GM13976 (cell line): ENCODE measurements at regions not wholly inside any gene's neighbourhood (a gene's known extent, or its start where the extent isn't known, plus 50 kb on each side); places are given as distances from the start of the nearest gene placed in this dataset.
"Not testable (repeated sequence)": the region's sequence is repeated elsewhere in the genome, so short reads cannot be mapped to it uniquely, and the experiment has no call there.

Experiments
- DNase-seq: peaks from one replicate; pipeline ENCODE4 v3.0.0; 2012; ENCODE audit warnings: low spot score
- CTCF ChIP-seq: IDR thresholded peaks from 2 replicates; pipeline ENCODE4 v1.5.1; 2012; ENCODE audit warnings: borderline replicate concordance, mild to moderate bottlenecking; ENCODE audit not compliant: insufficient read depth; ENCODE audit errors: extremely low read depth, missing control alignments, control extremely low read depth
- in situ Hi-C: fragments of 300-500 bp; cut with MboI; formaldehyde crosslinking; loops from one replicate; pipeline ENCODE4 v1.12.0; 2022; ENCODE audit warnings: low sequenced_read_pairs, mixed read lengths, inconsistent platforms; ENCODE audit not compliant: unreplicated experiment

GRCh38 chr7:138185132-138185908, 109.1 kb downstream of the AKR1D1 start:
- no peak for TF ChIP-seq CTCF
- in situ Hi-C loops: no loop called here
- no peak for DNase-seq

- in situ Hi-C loops: no loop called here
- no peak for DNase-seq
- TF ChIP-seq CTCF: no peak
Observed at GRCh38 chr7:138186951-138187351, 110.7 kb downstream of the AKR1D1 start.

- TF ChIP-seq CTCF: no peak
- no peak for DNase-seq
- in situ Hi-C loops: no loop called here
Observed at GRCh38 chr7:138188290-138188858, 112.1 kb downstream of the AKR1D1 start.

- TF ChIP-seq CTCF: no peak
- in situ Hi-C loops: no loop called here
- DNase-seq: no peak
Observed at GRCh38 chr7:138194567-138194966, 118.3 kb downstream of the AKR1D1 start.

- no peak for TF ChIP-seq CTCF
- no peak for DNase-seq
- in situ Hi-C loops: no loop called here
Observed at GRCh38 chr7:138195151-138195571, 118.9 kb downstream of the AKR1D1 start.

GRCh38 chr7:138196503-138196946, 120.3 kb downstream of the AKR1D1 start:
- DNase-seq, in situ Hi-C loops: not testable (repeated sequence)

GRCh38 chr7:138196971-138197896, 121.0 kb downstream of the AKR1D1 start:
- DNase-seq: no peak
- TF ChIP-seq CTCF: no peak
- in situ Hi-C loops: no loop called here
